Testis (tissue), 2 donors: ENCODE measurements at regions not wholly inside any gene's neighbourhood (a gene's known extent, or its start where the extent isn't known, plus 50 kb on each side); places are given as distances from the start of the nearest gene placed in this dataset.

Source experiments
- DNase-seq: peaks from one replicate; pipeline ENCODE4 v3.0.0-alpha.2; 2019
- H3K27ac ChIP-seq, 2 donors: fragments of 200-600 bp; sonication (generic); one replicate each; pipeline ENCODE4 v1.5.1; 2019
- H3K27me3 ChIP-seq: fragments of 200-600 bp; sonication (generic); one replicate; pipeline ENCODE4 v1.5.1; 2019
- H3K36me3 ChIP-seq: fragments of 200-600 bp; sonication (generic); one replicate; pipeline ENCODE4 v1.5.1; 2017; ENCODE audit warnings: low read depth; ENCODE audit errors: missing control alignments
- H3K4me1 ChIP-seq: fragments of 200-600 bp; sonication (generic); one replicate; pipeline ENCODE4 v1.5.1; 2019
- H3K4me3 ChIP-seq, 2 donors: fragments of 200-600 bp; sonication (generic); one replicate each; pipeline ENCODE4 v1.5.1; 2017 to 2019
- H3K9me3 ChIP-seq: fragments of 200-600 bp; sonication (generic); one replicate; pipeline ENCODE4 v1.5.1; 2017
- CTCF ChIP-seq, 3 experiments: fragments of 450-650 bp in 2 of 3; fragments of 200-600 bp in 1 of 3; sonication (generic) in 1 of 3; IDR thresholded peaks; one replicate each; pipeline ENCODE4 v1.5.1; 2016 to 2019; ENCODE audit warnings: antibody characterized with exemption in 3 of 3, mild to moderate bottlenecking in 2 of 3, moderate library complexity in 1 of 3
- POLR2A ChIP-seq: fragments of 450-650 bp; IDR thresholded peaks from one replicate; pipeline ENCODE4 v1.6.1; 2017; ENCODE audit warnings: antibody characterized with exemption, mild to moderate bottlenecking, moderate library complexity
- WGBS, 2 donors: methylation state at CpG; one replicate each; pipeline ENCODE4 v1.1.5; 2018; 5-methylcytosine and 5-hydroxymethylcytosine counted together
- intact Hi-C: fragments of 100-400 bp; cut with DNase I; formaldehyde crosslinking; loops from one replicate; pipeline ENCODE4 v1.15.1; 2023; ENCODE audit warnings: low total_unique reads

DNA sequence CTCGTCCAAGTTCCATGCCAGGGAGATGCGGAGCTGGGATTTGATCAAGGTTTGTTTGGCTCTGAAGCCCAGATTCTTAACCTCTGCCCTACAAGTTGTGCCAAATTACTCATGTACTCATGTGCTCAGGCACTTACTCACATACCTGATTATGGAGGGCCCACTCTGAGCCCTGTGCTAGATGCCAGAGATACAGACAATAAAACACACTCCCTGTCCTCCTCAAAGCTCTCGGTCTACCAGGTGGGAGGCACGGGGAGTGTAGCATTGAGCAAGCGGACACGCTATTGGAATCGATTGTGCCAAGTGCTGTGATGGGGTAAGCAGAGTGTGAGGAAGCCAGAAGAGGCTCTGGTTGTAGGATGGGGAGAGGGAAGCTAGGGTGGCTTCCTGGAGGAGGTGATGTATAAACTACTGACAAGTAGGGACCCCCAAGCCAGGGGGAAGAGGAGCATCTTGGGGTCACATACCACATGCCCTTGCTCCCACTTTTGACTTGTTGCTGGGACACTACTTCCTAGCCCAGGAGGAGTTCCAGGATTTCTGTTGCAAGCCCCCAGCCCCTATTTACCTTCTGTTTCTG is 49.8 kb upstream of the IFNLR1 start:
- no peak for TF ChIP-seq POLR2A
- no peak for TF ChIP-seq CTCF (IDR thresholded peaks at IDR 0.05)
- WGBS, 2 donors, result 39 to 46% methylated on average over 7 of the region's 7 CpGs
- Histone ChIP-seq H3K9me3 (no peaks in the 10 kb centered on the region), H3K4me1 (no peaks in the 10 kb centered on the region), H3K4me3 (no peak overlapping the region), H3K27ac (no peak overlapping the region), H3K36me3 (no peaks in the 10 kb centered on the region), H3K27me3 (no peaks in the 10 kb centered on the region)
- no peak for DNase-seq
- intact Hi-C loops, result no loop called here
